Stimulated activated CD8-positive, alpha-beta memory T cell treated with anti-CD3 and anti-CD28 coated beads, Interleukin-4, amount 100 ng/mL, for 1 hour (primary cell): ENCODE measurements at regions not wholly inside any gene's neighbourhood (a gene's known extent, or its start where the extent isn't known, plus 50 kb on each side); places are given as distances from the start of the nearest gene placed in this dataset.
"Not testable (repeated sequence)": the region's sequence is repeated elsewhere in the genome, so short reads cannot be mapped to it uniquely, and the experiment has no call there.

Experiments used
- DNase-seq, 2 donors: peaks; one replicate each; pipeline ENCODE4 v3.0.0-alpha.2; 2020; ENCODE audit warnings: low read depth in 2 of 2, low spot score in 1 of 2

DNA sequence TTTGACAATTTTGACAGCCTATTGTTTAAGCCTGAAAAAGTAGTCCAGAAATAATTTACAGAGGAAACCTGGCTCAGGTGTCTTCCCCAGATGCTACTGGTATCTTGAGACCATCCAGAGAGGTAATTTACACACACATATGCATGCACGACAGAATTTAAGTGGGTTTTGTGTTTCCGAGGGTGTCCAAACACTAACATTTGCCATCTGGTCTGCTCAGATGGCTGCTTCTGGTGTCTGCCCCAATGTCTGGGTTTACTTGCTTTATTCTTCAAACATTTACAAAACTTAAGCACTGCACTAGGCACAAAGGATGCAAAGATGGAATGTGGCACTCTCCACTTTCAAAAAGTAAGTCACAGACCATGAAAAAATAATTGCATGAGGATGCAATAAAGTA lies 226.6 kb upstream of the EGLN3 start:
- DNase-seq = no peak

GRCh38 chr14:34175574-34175973 lies 224.7 kb upstream of the EGLN3 start:
- DNase-seq = no peak

- DNase-seq = no peak
These were observed 224.1 kb upstream of the EGLN3 start for GRCh38 chr14:34174973-34175372.

DNA sequence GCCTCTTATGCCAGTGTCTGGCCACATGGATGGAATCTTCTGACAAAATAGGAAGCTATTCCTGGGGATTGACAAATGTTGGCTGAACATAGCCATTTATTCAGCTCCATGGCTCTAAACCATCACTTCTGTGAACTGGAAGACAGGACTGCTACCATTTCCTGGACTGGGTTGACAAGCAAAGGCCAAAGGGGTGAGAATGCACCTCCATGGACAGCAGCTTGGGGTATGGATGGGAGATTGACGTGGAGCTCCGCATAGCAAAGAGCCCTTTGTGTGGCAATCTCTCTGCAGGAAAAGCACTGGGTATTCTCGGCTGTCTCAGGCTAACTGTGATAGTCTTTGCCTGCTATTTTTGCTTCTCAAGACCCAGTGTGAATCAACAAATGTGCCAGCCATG lies 223.0 kb upstream of the EGLN3 start:
- no peak for DNase-seq

GRCh38 chr14:34172550-34173368 lies 221.9 kb upstream of the EGLN3 start:
- no peak for DNase-seq

DNA sequence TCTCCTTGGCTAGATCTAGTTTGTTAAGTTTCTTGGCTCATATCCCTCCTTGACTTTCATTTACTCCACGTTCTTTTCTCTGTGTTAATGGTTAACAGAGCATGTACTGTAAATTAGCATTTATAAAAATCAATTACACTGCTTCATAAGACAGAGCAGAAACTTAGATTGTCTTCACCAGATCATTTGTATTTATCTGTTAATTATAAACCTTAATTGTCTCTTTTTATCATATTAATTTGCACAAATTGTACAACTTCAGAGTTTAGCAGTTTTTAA lies 221.2 kb upstream of the EGLN3 start:
- no peak for DNase-seq

- no peak for DNase-seq
These were observed 220.7 kb upstream of the EGLN3 start for GRCh38 chr14:34171431-34172172.

- no peak for DNase-seq
These were observed 220.0 kb upstream of the EGLN3 start for GRCh38 chr14:34170882-34171281.

GRCh38 chr14:34169561-34169960 lies 218.7 kb upstream of the EGLN3 start:
- no peak for DNase-seq

DNA sequence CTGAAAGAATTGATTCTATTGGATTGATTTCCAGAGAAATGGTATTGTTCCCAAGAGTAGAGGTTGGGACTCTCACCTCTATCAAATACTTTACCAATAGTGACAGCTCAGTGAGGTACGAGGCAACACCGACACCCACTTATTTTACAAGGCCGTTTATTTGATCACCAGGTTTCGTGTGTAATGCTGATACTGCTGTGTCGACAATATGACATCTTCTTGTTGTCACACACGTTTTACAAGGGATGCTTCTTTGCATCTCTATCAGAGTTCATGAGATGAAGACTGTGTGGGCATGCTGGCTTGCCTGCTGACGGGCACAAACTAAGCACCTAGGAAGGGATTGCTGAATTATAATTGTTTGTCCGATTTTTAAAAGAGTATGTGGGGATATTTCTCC lies 217.8 kb upstream of the EGLN3 start:
- DNase-seq = no peak

GRCh38 chr14:34165847-34166350 lies 215.0 kb upstream of the EGLN3 start:
- DNase-seq = no peak

DNA sequence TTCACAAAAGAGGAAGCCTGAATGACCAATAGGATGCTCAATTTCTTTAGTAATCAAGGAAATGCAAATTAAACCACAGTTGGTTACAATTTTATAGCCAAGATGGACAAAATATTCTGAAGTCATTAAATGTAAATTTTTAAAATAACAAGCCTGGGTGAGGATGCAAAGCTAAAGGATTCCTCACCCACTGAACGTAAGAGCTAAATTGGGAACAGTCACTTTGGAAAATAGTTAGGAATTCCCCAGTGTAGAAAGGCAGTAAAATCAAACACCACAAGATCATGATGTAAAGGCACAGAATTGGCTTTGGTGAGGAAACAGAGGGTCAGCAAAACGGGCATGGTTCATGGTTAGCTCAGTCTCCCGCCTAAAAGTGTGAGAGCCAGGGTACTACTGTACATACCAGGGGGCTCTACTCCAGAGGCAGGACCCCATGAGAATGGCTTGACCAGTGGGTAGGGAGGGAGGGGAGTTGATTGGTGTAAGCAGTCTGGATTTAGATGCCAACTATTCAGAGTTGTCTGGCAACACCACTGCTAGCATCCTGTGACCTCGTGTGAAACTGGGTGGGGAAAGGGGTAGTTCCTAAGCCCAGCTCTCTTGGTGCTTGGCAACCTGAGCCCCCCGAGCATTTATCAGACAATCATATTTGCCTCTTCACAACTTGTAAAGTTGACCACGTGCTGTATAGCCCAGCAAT lies 213.4 kb upstream of the EGLN3 start:
- no peak for DNase-seq

DNA sequence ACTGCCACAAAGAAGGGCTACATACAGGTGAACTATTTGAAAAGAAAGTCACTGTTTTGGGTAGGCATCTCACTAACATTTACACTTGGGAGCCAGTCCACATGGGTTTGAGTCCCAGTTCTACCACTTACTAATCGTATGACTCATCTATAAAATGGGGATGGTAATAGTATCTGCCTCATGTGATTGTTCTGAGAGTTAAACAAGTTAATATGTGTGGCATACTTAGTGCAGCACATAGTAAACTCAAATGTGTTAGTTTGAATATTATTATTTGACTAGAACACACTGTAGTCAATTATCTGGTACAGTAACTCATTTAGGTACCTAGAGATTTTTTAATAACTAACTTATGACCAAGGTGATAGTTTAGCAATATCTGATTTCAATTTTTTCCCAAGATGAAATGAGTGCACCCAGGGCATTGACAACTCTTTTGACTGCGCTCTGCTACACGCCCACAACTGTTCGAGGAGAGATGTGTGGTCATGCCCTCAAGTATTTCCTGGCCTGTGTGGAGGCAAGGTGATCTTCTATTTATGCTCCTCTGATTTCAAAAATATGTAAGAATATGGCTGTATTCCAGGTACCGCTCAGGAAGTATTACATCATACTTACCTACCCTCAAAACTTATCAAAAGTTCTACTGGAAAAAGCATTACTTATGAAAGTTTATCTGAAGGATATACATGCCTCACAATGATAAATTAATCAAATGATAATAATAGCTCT lies 210.6 kb upstream of the EGLN3 start:
- no peak for DNase-seq

DNA sequence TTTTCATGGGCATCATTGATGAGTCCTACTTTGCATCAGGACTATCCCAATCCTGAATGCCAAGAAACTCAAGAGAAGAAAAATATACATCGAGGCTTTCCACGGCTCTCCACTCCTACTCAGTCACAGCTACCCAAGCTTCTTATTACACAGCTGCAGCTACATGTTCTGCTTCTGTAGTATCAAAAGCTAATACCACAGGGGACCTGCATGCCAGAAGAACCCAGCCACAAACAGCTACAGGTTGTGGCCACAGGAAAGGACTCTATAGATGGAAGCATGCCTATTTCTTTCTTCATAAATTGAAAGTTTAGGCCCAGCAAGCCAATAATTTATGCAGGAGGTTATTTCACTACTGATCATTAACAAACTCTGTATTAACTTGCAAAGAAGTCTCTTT lies 209.7 kb upstream of the EGLN3 start:
- no peak for DNase-seq

DNA sequence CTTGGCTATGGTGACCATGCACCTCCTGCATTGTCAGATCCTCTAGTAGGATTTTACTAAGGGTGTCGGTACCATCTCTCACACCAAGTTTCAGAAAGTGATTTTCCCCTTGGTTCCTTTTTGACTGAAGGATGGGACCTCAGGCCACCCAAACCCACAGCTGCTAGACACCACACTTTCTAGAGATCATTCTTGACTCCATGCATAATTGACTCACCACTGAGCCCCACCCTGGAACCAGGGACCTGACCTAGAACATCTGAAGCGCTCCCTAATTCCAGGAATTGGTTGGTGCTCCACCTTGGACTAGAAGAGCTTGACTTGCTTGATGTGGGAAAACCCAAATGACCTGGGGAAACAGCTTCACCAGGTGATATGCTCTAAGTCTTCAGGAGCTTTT lies 206.8 kb upstream of the EGLN3 start:
- DNase-seq = no peak

GRCh38 chr14:34147461-34147860 lies 196.6 kb upstream of the EGLN3 start:
- no peak for DNase-seq

DNA sequence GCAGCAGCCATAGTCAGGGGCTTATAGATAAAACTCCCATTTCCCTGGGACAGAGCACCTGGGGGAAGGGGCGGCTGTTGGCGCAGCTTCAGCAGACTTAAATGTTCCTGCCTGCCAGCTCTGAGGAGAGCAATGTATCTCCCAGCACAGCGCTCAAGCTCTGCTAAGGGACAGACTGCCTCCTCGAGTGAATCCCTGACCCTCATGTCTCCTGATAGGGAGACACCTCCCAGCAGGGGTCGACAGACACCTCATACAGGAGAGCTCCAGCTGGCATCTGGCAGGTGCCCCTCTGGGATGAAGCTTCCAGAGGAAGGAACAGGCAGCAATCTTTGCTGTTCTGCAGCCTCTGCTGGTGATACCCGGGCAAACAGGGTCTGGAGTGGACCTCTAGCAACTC lies 189.3 kb upstream of the EGLN3 start:
- not testable (repeated sequence) for DNase-seq

- DNase-seq = not testable (repeated sequence)
These were observed 188.6 kb upstream of the EGLN3 start for GRCh38 chr14:34139160-34140121.

DNA sequence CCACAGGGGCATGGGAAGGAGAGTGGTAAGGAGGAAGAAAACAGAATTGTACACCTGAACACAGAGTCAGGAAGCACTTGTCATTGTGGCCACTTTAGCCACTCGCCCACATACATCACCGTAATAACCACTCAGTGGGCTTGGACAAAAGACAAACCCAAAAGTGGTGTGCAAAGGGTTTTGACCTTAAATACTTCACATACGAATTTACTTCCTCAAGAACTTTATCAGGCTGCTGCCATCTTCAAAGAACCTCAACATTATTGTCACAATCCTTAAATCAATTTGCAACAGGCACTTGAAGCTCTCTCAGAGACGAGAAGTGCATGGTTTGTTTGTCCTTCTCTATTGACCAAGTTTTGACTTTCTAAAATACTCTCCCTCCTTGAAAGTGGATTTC lies 187.3 kb upstream of the EGLN3 start:
- DNase-seq = no peak
